Stimulated activated CD8-positive, alpha-beta memory T cell treated with anti-CD3 and anti-CD28 coated beads, Interleukin-7, amount 100 ng/mL, for 4 hours (primary cell): ENCODE measurements at regions not wholly inside any gene's neighbourhood (a gene's known extent, or its start where the extent isn't known, plus 50 kb on each side); places are given as distances from the start of the nearest gene placed in this dataset.

ENCODE experiments used
- DNase-seq, 2 donors: peaks; one replicate each; pipeline ENCODE4 v3.0.0-alpha.2; 2020; ENCODE audit warnings: low read depth in 2 of 2

GRCh38 chr22:48182846-48183805, 1420.7 kb downstream of the TBC1D22A start:
- no peak for DNase-seq

DNA sequence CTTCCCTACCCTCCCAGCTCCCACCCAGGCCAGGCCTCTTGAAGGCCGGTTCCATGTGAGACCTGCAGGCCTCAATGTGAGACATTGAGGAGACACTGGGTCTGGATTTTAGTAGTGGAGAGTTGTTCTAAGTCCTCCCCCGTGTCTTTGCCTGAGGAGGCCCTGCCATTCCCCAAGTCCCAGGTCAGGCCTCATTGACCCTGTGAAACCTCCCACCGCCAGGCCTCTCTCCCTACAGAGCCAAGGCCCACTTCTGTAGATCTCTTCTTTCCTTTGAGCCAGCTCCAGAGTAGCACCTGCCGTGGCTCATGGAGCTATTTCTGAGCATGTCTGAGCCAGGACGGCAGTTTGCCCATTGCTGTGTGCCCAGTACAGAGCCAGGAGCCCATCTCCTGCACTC, 1419.6 kb downstream of the TBC1D22A start:
- no peak for DNase-seq

GRCh38 chr22:48181263-48181955, 1419.0 kb downstream of the TBC1D22A start:
- DNase-seq: no peak

DNA sequence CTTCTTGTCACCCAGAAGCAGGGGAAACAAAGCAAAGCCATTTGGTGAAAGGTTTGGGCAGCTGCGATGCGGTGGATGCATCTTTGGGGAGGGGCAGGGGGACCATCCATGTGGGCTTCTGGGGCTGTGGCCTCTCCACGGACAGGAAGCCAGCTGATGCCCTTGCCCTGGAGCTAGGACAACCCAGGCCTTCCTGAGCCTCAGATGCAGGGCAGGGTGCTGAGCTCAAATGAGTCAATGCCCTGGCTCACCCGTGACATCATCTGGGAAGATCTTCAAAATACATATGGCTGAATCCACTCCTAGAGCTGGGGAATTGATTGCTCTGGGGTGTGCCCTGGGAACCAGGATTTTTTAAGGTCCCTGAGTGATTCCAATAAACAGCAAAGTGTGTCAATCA, 1418.2 kb downstream of the TBC1D22A start:
- no peak for DNase-seq

- no peak for DNase-seq
These were observed 1417.4 kb downstream of the TBC1D22A start for GRCh38 chr22:48179571-48180546.

DNA sequence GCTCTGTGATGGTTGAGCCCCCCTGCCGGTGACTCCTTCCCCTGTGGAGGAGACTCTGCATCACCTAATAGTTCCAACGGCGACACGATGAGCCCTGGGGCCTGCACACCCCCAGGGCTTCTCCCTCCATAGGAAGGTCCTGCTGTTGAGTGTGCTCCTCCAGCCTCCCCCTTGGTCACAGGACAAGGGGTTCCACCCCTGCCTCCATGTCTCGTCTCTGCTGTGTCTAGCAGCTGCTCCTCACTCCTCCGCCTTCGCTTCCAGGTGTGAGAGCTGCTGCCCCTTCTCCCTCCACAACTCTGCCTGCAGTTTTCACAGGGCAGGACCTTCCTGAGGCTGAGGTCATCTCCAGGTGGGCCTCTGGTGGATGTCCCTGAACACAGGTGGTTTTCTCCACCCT, 1416.1 kb downstream of the TBC1D22A start:
- DNase-seq: no peak

GRCh38 chr22:48177631-48178030, 1415.2 kb downstream of the TBC1D22A start:
- no peak for DNase-seq

DNA sequence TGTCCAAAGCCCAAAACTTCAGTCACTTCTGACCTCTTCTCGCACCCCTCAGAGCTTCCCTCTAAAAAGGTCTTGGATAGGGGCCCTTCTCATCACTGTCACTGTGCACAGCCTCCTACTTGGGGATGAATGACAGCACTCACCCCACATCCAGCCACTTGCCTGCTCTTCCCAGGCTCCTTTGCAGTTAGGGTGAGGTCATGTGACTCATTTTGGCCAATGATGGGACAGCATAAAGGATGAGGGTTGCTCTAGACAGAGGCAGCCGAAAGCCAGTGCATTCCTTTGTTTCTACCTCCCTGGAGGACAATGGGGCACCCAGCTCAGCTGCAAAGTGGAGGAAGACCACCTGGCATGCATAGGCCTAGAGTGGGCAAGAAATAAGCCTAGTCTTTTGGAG, 1413.3 kb downstream of the TBC1D22A start:
- no peak for DNase-seq

GRCh38 chr22:48173773-48174160, 1411.3 kb downstream of the TBC1D22A start:
- DNase-seq: no peak

DNA sequence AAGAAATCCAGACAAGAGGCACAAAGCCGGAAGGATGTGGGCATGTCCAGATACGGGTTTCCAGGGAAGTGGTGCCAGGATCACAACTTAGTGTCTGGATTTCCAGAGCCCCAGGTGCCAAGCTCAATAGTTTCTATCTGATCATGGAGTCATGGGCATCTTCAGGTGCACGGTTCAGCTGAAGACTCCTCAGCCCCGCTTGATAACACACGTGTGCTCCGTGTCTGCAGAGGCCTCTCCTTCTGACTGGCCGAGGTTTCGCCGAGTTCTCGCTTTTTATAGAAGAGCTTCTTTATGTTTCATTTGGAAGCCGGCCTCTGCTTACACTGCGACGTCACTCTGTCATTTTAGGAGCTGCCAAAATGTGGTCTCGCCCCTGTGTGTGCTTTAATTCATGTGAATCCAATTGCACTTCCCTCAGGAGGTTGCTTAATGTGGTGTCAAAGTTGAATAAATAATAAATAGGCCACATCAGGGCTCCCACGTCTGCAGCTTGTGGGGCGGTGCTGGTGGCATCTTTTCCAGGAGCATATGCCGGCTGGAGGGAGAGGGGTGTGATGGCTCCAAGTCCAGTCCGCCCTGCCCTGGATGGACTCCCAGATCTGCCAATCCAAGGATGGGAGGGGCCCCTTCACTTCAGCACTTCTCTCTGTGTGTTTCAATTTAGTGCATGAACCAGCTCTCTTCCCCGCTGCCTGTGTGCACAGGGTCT, 1410.8 kb downstream of the TBC1D22A start:
- no peak for DNase-seq

GRCh38 chr22:48171271-48171691, 1408.8 kb downstream of the TBC1D22A start:
- no peak for DNase-seq

DNA sequence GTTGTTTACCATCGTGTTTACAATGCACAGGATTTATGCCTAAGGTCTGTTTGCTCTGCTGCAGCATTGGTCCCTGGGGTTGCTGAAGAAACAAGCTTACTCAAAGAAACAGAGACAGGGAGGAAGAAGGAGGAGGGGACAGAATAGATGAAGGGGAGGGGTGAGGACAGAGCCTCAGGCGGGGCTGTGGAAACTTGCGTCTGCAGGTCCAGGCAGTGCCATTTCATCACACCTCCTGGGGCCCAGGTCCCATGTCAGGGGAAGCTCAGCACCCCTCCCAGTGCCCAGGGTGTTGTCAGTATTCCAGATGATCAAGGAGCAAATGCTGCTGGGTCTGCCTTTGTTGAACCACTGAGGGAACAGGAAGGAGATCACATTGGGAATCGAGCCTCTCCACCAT, 1406.8 kb downstream of the TBC1D22A start:
- no peak for DNase-seq

DNA sequence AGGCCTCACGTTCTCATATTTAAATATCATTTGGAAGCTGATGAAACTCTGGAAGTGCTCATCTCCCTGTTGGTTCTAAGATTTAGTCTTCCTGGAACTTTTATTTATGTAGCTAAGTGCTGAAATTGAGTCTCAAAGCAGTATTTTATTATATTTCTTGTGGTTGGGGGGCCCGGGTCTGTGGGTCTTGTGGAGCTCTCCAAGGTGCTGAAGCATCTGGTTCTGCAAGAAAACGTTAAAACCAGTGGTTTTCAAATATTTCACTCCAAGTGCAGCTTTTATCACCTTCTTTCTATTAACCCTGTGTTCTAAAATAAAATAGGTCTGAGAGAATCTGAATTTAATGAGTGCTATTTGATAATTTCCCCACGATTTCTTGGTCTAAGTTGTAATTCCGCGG, 1404.8 kb downstream of the TBC1D22A start:
- DNase-seq: no peak

DNA sequence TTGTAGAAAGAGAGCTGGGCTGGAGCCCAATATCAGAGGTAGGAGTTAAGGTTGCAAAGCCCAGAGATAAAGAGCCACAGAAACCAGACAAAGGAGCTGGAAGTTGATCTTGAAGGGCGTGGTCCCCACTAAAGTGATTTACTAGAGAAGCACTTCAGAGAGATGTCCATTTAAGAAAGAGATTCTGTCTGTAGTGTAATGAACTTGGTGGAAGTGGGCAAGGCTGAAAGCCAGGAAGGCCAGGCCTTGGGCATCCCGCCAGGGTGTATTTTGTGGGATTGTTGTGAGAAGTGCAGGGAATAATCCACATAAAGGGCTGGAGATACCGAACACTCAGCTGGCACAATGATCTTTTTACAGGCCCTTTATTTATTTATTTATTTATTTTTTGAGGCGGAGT, 1398.8 kb downstream of the TBC1D22A start:
- DNase-seq: no peak

- no peak for DNase-seq
These were observed 1395.2 kb downstream of the TBC1D22A start for GRCh38 chr22:48157676-48158075.

DNA sequence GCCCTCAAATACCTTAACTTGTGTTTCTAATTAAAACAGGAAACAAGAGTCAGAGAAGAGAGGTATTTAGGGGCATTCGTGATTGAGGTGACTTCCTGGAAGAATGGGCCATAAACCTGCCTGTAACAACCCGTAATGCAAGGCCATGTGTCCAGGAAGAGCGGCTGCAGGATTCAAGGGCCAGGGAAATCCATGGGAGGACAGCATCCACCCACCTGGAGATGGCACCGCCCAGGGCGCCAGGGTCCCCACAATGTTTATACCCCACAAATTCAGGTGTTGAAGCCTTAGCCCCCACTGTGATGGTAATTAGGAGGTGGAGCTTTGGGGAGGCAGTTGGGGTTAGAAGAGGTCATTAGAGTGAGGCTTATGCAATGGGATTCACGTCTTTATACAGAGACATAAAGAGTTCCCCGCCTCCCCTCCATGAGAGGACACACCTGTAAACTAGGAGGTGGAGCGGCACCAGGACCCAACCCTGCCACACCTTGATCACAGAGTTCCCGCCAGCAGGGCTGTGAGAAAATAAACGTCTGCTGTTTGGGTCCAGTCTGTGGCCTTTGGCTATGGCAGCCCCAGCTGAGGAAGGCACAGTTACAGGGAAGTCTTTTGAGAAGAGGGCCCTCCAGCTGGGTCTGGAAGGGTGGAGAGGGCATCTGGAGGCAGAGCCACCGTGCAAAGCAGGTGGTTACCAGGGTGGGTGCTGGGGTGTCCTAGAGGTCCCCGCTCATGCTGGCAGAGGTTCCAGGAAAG, 1394.3 kb downstream of the TBC1D22A start:
- no peak for DNase-seq

- DNase-seq: no peak
These were observed 1393.0 kb downstream of the TBC1D22A start for GRCh38 chr22:48155446-48155845.

DNA sequence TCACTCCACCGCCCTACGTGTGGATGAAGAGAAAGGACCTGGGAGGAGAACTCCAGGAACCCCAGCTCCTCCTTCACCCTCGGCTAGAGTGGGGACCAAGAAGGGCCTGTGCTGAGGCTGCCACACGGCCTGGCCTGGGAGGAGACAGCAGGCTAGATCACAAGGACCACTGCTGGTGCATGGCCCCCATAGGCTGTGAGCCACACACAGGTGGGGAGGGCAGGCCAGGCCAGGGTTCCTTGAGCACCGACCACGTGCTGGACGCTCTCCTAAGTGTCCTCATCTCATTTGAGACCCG, 1392.4 kb downstream of the TBC1D22A start:
- no peak for DNase-seq

DNA sequence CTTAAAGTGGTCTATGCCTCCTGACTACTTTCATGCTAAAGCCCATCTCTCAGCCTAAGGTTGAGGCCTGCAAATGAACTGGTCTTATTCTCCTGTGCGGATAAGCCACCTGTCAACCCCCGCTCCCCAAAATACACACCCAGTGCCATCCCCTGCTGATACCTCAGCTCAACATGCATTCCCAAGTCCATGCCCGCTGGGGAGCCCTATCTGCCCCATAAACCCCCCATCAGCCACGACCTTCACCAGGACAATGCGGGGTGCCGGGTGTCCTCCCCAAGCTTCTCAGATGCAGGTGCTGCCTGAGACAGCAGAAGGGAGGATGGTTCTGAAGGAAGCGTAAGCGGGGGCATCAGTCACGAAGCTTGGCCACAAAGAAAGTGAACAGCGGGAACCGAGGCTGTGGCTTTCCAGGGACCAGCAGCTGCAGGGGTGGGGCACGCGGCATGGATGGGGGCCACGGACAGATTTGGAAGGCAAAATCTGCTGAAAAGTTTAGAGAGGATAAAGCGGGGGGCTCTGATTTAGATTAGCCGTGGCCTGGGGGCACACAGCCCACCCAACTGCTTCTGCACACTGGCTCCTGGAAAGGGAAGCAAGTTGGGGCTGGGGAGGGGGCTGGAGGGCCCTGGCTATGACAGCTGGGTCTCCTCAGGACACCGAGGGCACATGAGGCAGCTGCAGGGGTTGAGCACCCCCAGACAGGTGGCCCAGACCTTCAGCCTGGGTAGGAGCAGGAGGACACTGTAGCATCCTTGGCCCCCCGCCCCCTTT, 1391.9 kb downstream of the TBC1D22A start:
- DNase-seq: no peak

DNA sequence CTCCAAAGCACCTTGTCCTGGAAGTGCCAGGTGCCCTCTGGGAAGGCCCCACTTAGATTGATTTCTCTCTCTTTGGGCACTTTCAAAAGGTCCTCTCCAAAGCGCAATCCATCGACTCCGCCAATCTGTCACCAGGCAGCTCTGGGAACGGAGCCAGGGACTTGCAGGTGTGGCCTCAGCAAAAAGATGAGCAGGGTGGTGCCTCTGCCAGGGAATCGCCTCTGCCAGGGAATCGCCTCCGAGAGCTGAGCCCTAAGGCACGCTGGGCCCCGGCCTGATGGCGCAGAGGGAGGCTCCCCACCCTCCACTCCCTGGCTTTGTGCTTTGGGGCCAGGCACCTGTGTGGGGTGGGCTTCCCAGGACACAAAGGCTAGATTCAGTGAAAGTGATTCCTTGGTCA, 1391.3 kb downstream of the TBC1D22A start:
- no peak for DNase-seq
